ENCODE measurements at regions not wholly inside any gene's neighbourhood (a gene's known extent, or its start where the extent isn't known, plus 50 kb on each side); places are given as distances from the start of the nearest gene placed in this dataset.

DNA sequence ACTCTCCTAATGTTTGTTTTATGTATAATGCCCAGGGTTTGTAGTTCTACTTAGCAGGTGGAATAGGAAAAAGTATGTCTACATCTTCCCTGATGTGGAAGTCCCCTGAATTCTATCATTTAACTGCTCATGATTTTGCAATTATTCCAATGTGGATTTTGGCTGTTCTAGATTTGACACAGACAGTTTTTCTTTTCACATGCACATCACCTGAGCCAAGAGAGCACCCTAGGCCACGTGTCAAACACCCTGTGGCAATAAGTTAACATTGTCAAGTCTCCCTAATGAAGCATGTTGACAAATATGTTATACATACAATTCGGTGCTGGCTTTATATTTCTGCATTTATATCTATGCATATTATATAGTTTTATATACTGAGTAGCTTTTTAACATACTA lies 70.0 kb upstream of the SUCLG2 start:
- no peaks in the 10 kb centered on the region for H3K36me3 Mint-ChIP-seq
- no peaks in the 10 kb centered on the region for H3K36me3 ChIP-seq (replicated peaks in 1 of 2; ENCODE audit: control insufficient read depth in 1 of 2, insufficient read depth in 2 of 2, low read length in 2 of 2)
- H3K4me1 ChIP-seq (ENCODE audit: control insufficient read depth in 1 of 2, insufficient read depth in 2 of 2, low read length in 2 of 2), result no peaks in the 10 kb centered on the region
- H4K20me1 ChIP-seq (ENCODE audit: insufficient read depth, low read length), result no peaks in the 10 kb centered on the region
- H3K9me3 Mint-ChIP-seq, result peaks cover 5 to 30% (median 8%) of the 10 kb centered on the region in 7 donors
- no peaks in the 10 kb centered on the region for H3K4me1 Mint-ChIP-seq
- no peak overlapping the region for H3K4me3 Mint-ChIP-seq
- DNase-seq, result no peak
- intact Hi-C loops (cut with micrococcal nuclease), result no loop called here
- TF ChIP-seq, protein P1, sequence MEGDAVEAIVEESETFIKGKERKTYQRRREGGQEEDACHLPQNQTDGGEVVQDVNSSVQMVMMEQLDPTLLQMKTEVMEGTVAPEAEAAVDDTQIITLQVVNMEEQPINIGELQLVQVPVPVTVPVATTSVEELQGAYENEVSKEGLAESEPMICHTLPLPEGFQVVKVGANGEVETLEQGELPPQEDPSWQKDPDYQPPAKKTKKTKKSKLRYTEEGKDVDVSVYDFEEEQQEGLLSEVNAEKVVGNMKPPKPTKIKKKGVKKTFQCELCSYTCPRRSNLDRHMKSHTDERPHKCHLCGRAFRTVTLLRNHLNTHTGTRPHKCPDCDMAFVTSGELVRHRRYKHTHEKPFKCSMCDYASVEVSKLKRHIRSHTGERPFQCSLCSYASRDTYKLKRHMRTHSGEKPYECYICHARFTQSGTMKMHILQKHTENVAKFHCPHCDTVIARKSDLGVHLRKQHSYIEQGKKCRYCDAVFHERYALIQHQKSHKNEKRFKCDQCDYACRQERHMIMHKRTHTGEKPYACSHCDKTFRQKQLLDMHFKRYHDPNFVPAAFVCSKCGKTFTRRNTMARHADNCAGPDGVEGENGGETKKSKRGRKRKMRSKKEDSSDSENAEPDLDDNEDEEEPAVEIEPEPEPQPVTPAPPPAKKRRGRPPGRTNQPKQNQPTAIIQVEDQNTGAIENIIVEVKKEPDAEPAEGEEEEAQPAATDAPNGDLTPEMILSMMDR (IDR thresholded peaks at IDR 0.05), result no peak
- H3K9ac ChIP-seq (ENCODE audit: insufficient read depth, low read length, poor library complexity, severe bottlenecking), result no peak overlapping the region
- WGBS (ENCODE audit: insufficient coverage), result no CpG with 5 or more reads among the region's 2 CpGs
- no peaks in the 10 kb centered on the region for H3K79me2 ChIP-seq (ENCODE audit: insufficient read depth, low read length)
- no peak overlapping the region for H3K4me2 ChIP-seq (replicated peaks; ENCODE audit: extremely low read depth, low read length, poor library complexity, severe bottlenecking)
- no peak overlapping the region for H3K27ac Mint-ChIP-seq
- peaks cover 0 to 7% of the 10 kb centered on the region in 2 donors for H3K9me3 ChIP-seq (replicated peaks in 1 of 2; ENCODE audit: control insufficient read depth in 1 of 2, insufficient read depth in 1 of 2, low read length in 2 of 2)
- H3K27ac ChIP-seq (ENCODE audit: low read depth in 1 of 2, low read length in 2 of 2), result no peak overlapping the region
- no peaks in the 10 kb centered on the region for H3K27me3 ChIP-seq (ENCODE audit: control insufficient read depth in 2 of 2, insufficient read depth in 2 of 2, low read length in 2 of 2)
- no peak overlapping the region for H2AFZ ChIP-seq (ENCODE audit: insufficient read depth, low read depth, low read length, poor library complexity, severe bottlenecking)
- H3K27me3 Mint-ChIP-seq (ENCODE audit: low read depth in 3 of 3), result peaks cover 0 to 1% (median 0%) of the 10 kb centered on the region in 3 donors
- H3K4me3 ChIP-seq (replicated peaks in 1 of 3; ENCODE audit: low read depth in 2 of 3, low read length in 3 of 3), result no peak overlapping the region

DNA sequence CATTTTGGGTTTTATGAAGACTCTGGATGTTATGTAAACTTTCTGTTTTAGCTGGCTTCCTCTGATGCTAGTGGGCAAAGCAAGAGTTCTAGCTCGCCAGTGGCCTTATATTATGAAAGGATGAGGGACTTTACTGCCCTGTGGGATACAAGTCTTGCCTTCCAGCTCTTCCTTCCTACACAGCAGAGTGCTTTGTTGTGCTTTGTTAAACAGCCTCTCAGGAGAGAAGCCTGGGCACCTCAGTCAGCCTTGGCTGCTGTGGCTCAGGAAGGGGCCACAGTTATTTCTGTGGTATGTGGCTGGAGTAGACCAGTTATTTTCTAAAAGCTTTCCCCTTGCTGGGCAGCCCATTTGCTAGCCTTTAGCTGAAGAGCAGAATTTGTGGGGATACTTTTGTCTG lies 69.5 kb upstream of the SUCLG2 start:
- no peaks in the 10 kb centered on the region for H3K4me1 ChIP-seq (ENCODE audit: control insufficient read depth in 1 of 2, insufficient read depth in 2 of 2, low read length in 2 of 2)
- intact Hi-C loops (cut with micrococcal nuclease), result no loop called here
- no peak overlapping the region for H3K4me3 ChIP-seq (replicated peaks in 1 of 3; ENCODE audit: low read depth in 2 of 3, low read length in 3 of 3)
- H3K36me3 Mint-ChIP-seq, result no peaks in the 10 kb centered on the region
- H4K20me1 ChIP-seq (ENCODE audit: insufficient read depth, low read length), result no peaks in the 10 kb centered on the region
- H3K4me3 Mint-ChIP-seq, result no peak overlapping the region
- H3K36me3 ChIP-seq (replicated peaks in 1 of 2; ENCODE audit: control insufficient read depth in 1 of 2, insufficient read depth in 2 of 2, low read length in 2 of 2), result no peaks in the 10 kb centered on the region
- TF ChIP-seq, protein P1 (IDR thresholded peaks at IDR 0.05), result no peak
- DNase-seq, result no peak
- peaks cover 0 to 1% (median 0%) of the 10 kb centered on the region in 3 donors for H3K27me3 Mint-ChIP-seq (ENCODE audit: low read depth in 3 of 3)
- H3K27me3 ChIP-seq (ENCODE audit: control insufficient read depth in 2 of 2, insufficient read depth in 2 of 2, low read length in 2 of 2), result no peaks in the 10 kb centered on the region
- H3K4me2 ChIP-seq (replicated peaks; ENCODE audit: extremely low read depth, low read length, poor library complexity, severe bottlenecking), result no peak overlapping the region
- H2AFZ ChIP-seq (ENCODE audit: insufficient read depth, low read depth, low read length, poor library complexity, severe bottlenecking), result no peak overlapping the region
- H3K9ac ChIP-seq (ENCODE audit: insufficient read depth, low read length, poor library complexity, severe bottlenecking), result no peak overlapping the region
- H3K27ac Mint-ChIP-seq, result no peak overlapping the region
- no peak overlapping the region for H3K27ac ChIP-seq (ENCODE audit: low read depth in 1 of 2, low read length in 2 of 2)
- H3K9me3 ChIP-seq (replicated peaks in 1 of 2; ENCODE audit: control insufficient read depth in 1 of 2, insufficient read depth in 1 of 2, low read length in 2 of 2), result peaks cover 0 to 7% of the 10 kb centered on the region in 2 donors
- WGBS (ENCODE audit: insufficient coverage), result no CpG with 5 or more reads among the region's 1 CpG
- H3K9me3 Mint-ChIP-seq, result peaks cover 5 to 30% (median 8%) of the 10 kb centered on the region in 7 donors
- H3K4me1 Mint-ChIP-seq, result no peaks in the 10 kb centered on the region
- no peaks in the 10 kb centered on the region for H3K79me2 ChIP-seq (ENCODE audit: insufficient read depth, low read length)
